ENCODE measurements at regions not wholly inside any gene's neighbourhood (a gene's known extent, or its start where the extent isn't known, plus 50 kb on each side); places are given as distances from the start of the nearest gene placed in this dataset.
"Not testable (repeated sequence)": the region's sequence is repeated elsewhere in the genome, so short reads cannot be mapped to it uniquely, and the experiment has no call there.

DNA sequence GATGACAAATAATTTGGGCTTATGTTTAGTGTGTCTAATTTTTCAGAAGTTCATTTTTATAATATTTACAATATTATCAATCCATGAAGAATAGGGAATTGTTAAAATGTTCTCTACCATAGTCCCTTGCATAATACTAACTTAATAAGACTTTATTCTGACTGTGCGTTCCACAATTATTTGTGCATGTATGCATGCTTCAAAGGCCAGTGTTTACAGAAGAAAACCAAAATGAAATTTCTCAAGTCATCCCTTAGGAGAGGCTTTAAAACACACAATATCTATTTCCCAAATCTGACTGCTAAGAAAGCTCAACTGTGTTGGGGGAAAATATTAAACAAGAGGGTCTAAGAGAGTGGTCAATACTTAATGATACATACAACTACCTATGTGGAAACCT, 226.3 kb upstream of the ANKRD50 start:
- DNase-seq, result no peak

DNA sequence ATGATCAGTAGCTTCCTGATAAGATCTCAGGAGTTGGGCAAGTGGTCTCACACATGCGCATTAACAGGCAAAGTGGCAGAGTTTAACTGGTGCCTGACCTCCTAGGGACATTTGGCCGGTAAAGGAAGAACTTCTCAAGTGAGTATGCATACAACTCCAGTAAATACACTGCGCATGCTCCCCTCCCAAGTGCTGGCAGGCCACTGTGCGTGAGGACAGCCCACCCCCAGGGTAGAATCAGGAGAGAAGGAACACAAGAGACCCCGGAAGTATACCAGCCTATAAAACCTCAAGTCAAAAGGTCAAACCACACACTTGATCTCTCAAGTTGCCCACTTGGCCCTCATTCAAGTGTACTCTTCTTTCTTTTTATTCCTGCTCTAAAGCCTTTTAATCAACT, 225.5 kb upstream of the ANKRD50 start:
- DNase-seq, result no peak

DNA sequence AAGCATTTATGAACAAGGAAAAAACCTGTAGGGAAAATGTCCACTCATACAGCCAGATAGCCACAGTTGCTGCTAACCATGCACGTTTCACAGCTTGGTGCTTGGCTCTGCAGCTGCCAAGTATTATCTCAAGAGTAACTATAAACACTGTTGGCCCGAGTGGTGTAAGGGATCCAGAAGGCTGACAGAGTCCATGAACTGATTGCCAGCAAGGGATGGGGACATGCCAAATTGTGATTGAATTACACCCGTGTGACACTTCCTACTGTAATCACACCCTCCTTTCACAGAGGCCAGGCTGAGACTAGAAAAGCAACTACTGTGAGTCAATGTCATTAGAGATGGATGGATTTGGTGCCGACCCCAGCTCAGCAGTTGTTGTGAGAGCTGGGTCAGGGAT, 223.9 kb upstream of the ANKRD50 start:
- no peak for DNase-seq

DNA sequence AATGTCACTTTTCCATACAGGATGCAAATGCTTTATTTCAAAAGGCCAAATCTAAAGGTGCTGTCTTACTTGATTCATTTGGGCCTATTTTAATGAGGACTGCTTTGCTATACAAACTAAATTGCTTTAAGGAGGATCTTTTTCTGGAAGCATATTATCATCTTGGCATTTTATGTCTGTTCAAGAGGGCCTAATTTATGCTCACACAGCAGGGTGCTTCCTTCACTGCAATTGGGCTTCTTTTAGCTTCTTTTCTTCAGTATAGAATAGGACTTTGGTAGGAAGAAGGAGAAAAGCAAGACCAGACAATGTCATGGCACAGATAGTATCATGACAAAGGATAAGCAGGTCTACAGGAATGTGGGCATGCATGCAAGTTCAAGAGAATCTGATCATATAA, 222.4 kb upstream of the ANKRD50 start:
- DNase-seq, result no peak

DNA sequence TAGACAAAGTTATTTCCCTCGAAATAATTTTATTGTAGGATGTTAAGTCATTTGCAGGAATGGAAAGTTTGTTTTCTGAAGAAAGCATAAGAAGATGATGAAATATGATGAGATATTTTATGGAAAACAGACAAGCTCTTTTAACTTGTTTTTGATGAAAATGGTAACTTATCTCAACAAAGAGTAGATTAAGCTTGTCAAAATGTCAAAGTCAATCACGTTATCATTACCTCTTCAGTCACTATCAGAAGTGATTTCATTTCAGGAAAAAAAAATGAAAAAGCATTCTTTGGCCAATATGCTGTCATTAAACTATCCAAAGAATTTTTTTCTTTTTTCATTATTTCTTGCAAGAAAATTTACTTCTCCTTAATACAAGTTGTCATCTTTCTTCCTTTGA, 221.0 kb upstream of the ANKRD50 start:
- DNase-seq, result no peak

DNA sequence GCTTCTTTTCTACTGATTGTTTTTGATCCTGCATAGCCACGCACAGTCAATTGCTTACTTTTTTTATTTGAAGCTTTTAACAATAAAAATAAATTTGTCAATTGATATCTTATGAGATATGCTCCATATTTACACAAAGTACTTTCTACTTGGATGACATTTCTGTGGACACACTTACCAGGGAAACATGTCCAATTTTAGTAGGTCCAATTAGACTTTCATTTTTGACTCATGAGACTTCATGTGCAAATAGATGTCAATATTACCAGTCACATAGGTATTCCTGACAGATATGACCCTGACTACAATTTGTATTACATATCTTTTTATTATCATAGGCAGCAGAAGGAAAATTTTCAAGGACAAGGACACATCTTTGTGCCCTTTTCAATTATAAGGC, 219.9 kb upstream of the ANKRD50 start:
- DNase-seq, result no peak

DNA sequence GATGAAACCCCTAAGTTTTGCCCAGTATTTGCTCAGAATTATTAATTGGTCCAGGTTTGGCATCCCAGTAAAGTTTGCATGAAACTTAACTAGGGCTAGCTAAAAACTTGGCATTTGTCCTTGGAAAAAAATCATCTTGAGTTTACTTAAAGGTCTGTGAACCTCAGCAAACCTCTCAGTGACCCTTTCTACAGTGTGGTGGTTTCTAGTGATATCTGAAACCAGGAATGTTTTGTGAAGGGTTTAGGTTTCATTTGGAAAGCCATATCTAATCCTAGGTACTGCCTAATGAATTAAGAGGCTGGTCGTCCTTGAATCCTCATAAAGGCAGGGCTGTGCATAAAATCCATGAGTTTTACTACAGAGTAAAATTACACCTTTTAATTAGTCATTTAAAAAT, 218.5 kb upstream of the ANKRD50 start:
- no peak for DNase-seq

DNA sequence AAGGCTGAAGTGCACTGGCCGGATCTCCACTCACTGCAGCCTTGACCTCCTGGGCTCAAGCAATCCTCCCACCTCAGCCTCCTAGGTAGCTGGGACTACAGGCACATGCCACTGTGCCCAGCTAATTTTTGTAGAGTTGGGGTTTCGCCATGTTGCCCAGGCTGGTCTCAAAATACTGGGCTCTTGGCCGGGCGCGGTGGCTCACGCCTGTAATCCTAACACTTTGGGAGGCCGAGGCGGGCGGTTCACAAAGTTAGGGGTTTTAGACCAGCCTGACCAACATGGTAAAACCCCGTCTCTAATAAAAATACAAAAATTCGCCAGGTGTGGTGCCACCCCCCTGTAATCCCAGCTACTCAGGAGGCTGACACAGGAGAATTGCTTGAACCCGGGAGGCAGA, 210.2 kb upstream of the ANKRD50 start:
- DNase-seq, result not testable (repeated sequence)

DNA sequence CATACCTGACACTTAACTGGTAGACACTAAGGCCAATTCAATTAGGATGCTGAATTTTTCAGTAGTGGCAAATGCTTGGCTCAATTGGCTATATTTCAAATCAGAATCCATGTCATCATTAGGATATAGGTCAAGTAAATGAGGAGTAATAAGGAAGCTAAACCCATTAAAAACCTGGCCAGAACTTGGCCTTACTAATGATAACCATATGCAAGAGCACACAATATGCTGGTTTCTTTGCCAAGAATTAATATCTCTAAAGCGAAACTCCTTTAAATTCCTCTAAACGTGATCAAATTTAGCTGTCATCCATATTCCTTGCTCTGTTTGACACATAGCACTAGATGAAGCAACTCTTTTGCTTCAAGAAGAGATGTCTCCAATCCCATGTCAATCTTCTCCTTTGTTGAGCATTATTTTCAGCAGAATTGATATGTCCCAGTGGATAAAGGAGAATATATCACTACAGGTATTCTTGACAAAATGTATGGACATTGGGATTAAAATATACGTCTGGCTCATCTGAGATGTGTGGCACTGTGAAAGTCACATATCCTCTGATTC, 206.1 kb upstream of the ANKRD50 start:
- no peak for DNase-seq

DNA sequence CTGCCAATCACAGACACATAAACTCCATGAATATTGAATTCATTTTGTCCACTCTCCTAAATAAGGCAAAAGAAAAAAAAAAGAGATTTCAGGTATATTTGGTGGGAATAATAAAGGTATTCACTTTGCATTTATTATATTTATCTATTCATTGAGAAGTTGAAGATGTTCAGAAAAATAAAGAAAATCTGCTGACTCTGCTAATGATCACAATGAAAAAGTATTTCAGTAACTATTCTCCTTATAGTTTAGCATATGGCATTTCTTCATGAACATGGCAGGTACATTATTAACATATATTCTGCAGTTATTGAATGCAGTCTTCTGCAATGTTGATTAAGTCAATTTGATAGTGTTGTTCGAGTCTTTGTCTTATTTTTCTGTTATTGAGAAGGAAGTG, 202.5 kb upstream of the ANKRD50 start:
- no peak for DNase-seq

DNA sequence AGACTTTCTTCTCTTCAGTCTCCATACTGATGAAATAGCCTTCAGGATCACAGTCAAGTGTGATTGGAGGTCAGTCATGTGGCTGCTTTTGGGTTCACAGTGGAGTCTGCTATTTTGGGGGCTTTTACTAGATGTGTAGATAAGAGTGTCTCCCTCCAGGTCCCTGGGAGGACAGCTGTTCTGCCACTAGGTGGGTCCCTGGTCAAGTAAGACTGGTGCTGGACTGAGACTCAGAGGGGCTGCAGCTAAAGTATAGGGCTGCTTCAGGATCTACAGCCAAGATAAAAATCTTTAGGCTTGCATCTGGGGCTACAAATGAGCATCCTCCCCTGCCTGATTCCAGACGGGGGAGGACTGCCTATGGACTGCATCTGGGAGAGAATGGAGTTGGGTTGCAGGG, 200.7 kb upstream of the ANKRD50 start:
- DNase-seq, result no peak

DNA sequence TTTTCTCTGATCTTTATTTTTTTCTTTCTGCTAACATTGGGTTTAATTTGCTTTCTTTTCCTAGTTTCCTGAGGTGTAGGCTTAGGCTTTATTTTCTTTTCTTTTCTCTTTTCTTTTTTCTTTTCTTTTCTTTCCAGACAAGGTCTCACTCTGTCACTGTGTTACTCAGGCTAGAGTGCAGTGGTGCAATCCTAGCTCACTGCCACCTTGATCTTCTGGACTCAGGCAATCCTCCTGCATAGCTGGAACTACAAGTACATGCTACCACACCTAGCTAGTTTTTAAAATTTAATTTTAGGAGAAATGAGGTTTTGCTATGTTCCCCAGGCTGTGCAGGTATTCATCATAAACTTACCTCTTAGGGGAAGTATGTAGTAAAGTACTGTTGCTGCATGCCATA, 197.8 kb upstream of the ANKRD50 start:
- no peak for DNase-seq

DNA sequence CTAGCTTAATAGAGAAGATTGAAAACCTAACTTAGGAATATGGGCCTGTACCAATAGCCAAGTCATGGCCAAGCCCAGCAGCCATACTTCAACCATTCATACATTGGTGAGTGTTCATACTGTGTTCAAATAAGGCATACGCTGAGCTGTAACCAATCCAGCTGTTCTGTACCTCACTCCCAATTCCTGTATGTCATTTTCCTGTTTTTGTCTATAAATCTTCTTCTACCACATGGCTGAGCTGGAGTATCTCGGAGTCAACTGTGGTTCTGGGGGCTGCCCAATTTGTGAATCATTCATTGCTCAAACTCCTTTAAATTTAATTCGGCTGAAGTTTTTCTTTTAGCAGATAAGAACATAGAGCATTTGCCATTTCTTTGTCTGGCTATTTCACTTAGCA, 195.3 kb upstream of the ANKRD50 start:
- DNase-seq, result no peak

DNA sequence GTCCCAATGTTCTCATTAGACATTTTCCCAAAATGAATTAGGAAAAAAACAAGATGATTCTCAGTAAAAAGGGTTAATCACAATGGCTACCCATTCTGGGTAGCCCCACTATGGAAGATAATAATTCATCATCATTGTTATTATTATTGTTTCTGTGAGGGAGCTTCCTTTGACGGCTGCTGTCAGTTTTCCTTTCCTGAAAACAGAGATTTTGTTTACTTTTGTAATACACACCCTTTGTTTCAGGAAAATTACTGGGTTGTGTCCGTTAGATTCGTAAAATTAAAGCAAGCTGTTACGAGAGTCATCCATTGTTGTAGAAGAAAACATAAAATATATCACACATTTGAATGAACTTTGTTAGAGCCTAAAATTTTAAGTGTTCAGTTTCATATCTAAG, 192.9 kb upstream of the ANKRD50 start:
- DNase-seq, result no peak

DNA sequence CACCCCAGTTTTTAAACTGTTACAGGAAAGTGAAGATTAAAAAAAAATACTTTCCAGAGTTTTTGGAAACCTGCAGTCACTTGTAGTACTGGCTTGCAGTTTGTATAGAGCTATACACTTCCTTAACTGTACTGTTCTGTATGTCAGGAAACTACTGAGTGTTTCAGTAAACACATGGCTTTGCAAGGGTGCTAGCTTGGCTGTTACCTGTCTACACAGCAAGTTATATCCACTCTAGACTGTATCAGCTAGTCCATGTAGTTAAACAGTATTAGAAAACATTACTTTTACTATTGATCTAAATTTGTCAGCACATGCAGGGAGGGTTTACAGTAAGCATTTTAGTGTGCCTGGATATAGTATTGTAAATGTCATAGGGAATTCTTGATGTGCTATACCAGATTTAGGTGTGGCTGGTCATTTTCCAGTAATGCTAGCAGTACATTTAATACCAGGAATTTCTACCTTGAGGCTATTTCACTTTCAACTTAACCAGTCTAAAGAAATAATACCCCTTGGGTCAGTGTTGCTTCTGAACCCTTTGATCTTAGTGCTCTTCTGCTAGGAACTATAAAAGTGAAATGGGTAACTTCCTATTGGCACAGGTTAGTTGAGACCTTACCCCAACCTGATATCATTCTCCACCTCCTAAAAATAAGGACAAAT, 192.3 kb upstream of the ANKRD50 start:
- no peak for DNase-seq

DNA sequence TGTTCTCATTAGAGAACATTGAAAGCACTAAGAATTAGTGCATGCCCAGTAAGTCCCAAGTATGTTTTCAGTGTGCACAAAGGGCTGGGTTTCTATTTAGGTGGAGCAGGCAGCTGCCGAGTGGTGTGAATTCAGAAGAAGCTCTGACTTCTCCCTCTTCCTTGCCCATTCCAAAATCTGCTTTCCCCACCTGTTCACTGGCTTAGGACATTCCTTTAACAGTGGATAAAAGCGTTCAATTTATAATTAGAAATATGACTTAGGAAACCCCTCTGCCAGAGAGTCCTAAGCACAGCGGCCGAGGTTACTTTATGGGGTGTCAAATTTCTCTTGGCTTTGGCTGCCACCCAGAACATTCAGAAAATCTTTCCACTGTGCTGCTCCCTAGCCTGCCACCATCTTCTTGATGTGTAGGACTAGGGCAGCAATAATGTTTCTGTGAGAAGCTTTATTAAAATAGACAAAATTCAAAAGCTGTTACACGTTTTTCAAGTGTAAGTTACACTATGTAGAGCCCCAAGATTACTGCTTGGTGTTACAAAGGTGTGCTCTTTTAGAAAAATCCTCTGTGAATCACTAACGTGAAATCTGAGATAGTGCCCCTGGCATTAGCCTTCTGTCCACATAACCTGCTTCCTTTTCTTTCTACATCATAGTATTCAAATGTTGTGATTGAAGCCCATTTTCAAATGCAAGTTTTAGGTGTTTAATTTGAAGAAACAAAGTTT, 191.6 kb upstream of the ANKRD50 start:
- no peak for DNase-seq

DNA sequence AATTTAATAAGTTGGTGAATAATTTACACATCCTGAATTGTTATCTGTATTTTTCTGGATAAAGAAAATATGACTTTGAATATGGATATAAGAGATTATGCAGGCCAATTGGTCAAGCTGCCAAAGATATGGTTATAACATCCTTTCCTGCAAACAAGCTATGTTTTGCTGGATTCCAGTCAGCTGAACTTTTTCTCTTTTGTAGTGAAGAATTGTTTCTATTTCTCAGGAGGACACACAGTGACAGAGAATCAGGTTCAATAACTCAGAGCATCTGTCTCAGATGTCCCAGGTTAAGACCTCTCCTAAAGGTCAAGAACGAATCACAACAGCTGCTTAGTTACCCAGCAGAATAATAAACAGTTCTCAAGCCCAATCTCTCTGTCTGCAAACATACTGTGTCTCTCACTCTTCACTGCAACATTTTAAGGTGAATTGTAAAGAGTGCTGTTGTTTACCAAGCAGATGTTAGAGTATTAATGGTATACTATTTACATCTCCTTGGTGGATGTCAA, 189.5 kb upstream of the ANKRD50 start:
- DNase-seq, result no peak

DNA sequence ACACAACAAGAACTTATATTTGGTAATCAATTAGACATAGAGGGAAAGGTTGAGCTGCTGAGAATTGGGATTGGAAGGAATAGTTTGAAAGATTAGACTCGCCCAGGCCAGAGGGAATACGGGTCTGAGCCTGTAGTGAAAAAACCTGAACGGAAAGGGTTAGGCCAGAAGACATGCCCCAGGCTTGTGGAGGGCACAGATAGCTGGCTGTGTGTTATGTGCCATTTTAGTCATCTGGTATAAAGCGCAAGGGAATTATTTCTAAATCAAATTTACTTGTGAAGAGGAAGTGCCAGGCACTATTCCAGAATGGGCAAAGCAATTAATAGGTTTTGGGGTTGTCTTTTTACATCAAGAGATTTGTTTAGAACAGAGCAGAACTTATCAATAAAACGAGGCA, 187.5 kb upstream of the ANKRD50 start:
- DNase-seq, result no peak

DNA sequence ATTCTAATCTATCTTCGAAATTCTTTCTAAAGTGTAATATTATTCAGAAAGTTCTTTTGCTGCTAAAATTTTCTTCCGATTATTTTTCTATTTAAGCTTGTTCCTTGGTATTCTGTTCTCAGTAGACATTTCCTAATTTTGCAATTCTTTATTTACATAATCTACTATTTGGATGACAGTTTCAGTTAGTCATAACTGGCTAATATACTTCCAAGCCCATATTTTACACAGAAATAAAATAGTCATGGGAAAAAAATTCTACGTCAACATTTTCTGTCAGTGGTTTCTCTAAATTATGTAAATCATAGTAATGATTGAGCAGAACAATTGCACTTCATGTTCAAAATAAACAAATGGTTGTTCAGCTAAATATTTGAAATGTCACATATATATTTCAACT, 178.0 kb upstream of the ANKRD50 start:
- DNase-seq, result no peak

DNA sequence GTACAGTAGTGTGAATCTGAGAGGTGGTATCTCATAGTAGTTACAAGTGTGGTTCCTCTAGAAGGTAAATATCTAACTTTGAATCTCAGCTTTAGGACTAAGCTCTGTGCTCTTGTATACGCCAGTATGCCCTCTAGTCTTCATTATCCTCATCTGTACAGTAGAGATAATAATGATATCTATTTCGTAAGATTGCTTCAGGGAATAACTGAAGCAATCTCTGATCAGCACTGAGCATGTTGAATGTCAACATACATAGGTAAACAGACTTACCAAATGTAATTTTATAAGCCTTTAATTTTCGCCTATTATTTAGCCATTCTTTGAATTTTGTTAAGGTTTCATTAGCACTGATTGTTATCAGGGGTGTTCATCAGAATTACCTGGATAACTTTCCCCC, 175.2 kb upstream of the ANKRD50 start:
- no peak for DNase-seq

DNA sequence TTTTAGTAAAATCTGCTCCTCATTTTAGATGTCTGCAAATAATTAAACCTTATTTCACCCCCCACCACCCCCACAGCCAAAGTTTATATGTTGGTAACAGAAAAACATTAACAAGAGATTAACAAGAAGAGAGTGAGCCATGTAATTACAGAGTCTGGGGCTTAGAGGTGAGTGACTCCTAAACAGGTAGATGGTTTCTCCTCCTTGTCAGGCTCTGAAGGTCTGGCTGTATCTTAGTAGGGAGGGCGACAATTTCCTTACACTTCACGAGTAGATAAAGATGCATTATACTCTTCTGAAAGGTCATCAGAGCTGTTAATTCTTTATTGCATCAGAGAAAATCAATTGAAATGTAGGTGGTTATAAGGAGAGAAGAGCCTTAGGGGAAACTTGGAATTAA, 171.8 kb upstream of the ANKRD50 start:
- no peak for DNase-seq

DNA sequence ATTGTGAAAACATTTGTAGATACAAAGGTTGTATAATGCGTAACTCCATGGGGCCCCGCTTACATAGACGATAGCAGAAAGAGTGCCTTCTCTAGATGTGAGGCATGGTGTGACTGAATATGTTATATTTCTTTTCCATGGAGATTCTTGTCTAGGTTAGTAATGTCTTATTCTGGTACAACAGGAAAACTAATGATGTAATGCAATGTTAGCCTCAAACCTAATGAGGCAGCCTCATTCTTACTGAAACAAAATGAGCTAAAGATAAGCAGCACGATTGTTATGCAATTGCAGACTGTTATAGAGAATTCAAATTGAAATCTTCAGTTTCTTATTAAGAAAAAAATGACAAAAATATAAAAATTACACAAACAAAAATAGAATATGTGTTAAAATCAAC, 171.1 kb upstream of the ANKRD50 start:
- DNase-seq, result no peak

DNA sequence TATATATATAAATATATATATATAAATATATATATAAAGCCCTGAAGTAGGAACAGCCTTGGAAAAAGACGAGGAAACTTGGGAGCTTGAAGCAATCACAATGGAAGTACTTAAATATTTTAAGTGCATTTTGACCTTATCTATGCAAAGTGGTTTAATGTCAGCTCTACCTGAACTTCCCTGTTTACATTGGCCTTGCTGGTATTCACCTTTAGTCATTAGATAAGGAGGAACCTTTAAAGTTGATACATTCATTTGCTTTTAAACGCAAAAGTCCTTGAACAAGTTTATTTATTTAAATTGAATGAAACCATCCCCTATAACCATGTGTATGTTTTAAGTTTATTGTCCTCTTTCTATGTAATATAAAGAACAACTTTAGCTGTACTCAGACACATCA, 166.7 kb upstream of the ANKRD50 start:
- no peak for DNase-seq

DNA sequence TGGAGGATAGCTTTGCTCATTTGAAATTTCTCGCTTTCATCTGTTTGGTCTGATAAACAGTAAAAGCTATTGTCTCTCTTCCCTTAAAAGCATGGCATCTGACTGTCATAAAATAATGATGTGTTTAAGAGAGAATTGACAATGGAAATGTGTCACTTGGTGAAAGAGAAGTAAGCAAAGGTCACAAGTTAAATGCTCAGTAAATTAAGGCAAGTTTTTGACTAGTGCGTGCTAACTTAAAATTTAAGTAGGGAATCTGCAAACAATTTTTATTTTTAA, 161.6 kb upstream of the ANKRD50 start:
- DNase-seq, result no peak
